ENCODE measurements at regions not wholly inside any gene's neighbourhood (a gene's known extent, or its start where the extent isn't known, plus 50 kb on each side); places are given as distances from the start of the nearest gene placed in this dataset.

GRCh38 chr2:43052944-43053306, 173.5 kb downstream of the ZFP36L2 start:
- TF ChIP-seq POLR2AphosphoS5 (IDR thresholded peaks at IDR 0.05; ENCODE audit: borderline replicate concordance, low read depth, low read length), result no peak
- no peak for TF ChIP-seq EZH2 (IDR thresholded peaks at IDR 0.05)

Data from SK-N-MC (cell line).